Activated T-cell treated with anti-CD3 and anti-CD28 coated beads, Interleukin-2, amount 50 U/mL, for 4 hours (primary cell): ENCODE measurements at regions not wholly inside any gene's neighbourhood (a gene's known extent, or its start where the extent isn't known, plus 50 kb on each side); places are given as distances from the start of the nearest gene placed in this dataset.

Source experiments
- ATAC-seq, 2 donors: fragments of 200-7000 bp; cut with Tn5 transposase; one replicate each; pipeline ENCODE4 v1.10.0; 2021
- DNase-seq: peaks from one replicate; pipeline ENCODE4 v3.0.0-alpha.2; 2020
- H3K27me3 Mint-ChIP-seq: one replicate; pipeline ENCODE4 v1.8.0; 2021; ENCODE audit warnings: low read depth, mixed read lengths
- H3K36me3 Mint-ChIP-seq: one replicate; pipeline ENCODE4 v1.8.0; 2022; ENCODE audit warnings: mixed read lengths; ENCODE audit not compliant: insufficient read depth
- H3K4me1 Mint-ChIP-seq: one replicate; pipeline ENCODE4 v1.8.0; 2021; ENCODE audit warnings: low read depth, mixed read lengths
- H3K4me3 Mint-ChIP-seq: one replicate; pipeline ENCODE4 v1.8.0; 2021; ENCODE audit warnings: mild to moderate bottlenecking, moderate library complexity, mixed read lengths
- H3K9me3 Mint-ChIP-seq: one replicate; pipeline ENCODE4 v1.8.0; 2021; ENCODE audit warnings: mixed read lengths

DNA sequence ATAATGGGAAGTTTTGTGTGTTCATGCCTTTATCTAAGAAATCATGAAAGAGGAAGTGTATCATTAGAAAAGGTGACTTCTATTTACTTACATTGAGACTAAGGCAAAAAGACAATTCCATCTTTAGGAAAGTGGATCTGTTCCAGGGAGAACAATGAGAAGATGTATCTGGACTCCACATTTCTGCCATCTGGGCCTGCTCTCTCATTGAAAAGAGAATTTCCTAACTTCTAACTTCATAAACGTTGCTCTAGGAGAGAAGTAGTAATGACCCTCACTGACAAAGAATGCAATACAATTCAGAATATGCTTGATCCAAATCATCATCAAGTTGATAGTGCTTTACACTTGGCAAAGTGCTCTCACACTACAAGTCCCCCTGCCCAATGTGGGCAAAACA is 294.2 kb downstream of the OGFRL1 start:
- ATAC-seq (no peak), DNase-seq (no peak)
- no peaks in the 10 kb centered on the region for H3K27me3 Mint-ChIP-seq
- peaks cover 3% of the 10 kb centered on the region for H3K9me3 Mint-ChIP-seq
- no peak overlapping the region for H3K4me3 Mint-ChIP-seq
- H3K36me3 Mint-ChIP-seq: no peaks in the 10 kb centered on the region
- H3K4me1 Mint-ChIP-seq: no peaks in the 10 kb centered on the region

DNA sequence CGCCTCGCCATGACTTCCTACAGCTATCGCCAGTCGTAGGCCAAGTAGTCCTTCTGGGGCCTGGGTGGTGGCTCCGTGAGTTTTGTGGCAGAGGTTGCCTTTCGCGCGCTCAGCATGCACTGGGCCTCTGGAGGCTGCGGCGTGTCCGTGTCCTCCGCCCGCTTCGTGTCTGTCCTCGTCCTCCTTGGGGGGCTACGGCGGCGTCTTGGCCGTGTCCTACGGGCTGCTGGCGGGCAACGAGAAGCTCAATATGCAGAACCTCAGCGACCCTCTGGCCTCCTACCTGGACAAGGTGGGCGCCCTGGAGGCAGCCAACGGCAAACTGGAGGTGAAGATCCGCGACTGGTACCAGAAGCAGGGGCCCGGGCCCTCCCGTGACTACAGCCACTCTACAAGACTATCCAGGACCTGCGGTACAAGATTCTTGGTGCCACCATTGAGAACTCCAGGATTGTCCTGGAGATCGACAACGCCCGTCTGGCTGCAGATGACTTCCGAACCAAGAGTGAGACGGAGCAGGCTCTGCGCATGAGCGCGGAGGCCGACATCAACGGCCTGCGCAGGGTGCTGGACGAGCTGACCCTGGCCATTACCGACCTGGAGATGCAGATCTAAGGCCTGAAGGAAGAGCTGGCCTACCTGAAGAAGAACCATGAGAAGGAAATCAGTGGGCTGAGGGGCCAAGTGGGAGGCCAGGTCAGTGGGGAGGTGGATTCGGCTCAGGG is 296.3 kb downstream of the OGFRL1 start:
- no peaks in the 10 kb centered on the region for H3K4me1 Mint-ChIP-seq
- ATAC-seq (no peak), DNase-seq (no peak)
- peaks cover 3% of the 10 kb centered on the region for H3K9me3 Mint-ChIP-seq
- H3K36me3 Mint-ChIP-seq: no peaks in the 10 kb centered on the region
- H3K4me3 Mint-ChIP-seq: no peak overlapping the region
- peaks cover 2% of the 10 kb centered on the region for H3K27me3 Mint-ChIP-seq

DNA sequence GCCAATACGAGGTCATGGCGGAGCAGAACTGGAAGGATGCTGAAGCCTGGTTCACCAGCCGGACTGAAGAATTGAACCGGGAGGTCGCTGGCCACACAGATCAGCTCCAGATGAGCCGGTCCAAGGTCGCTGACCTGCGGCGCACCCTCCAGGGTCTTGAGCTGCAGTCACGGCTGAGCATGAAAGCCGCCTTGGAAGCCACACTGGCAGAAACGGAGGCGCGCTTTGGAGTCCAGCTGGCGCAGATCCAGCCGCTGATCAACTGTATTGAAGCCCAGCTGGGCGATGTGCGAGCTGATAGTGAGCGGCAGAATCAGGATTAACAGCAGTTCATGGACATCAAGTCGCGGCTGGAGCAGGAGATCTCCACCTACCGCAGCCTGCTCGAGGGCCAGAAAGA is 296.9 kb downstream of the OGFRL1 start:
- no peak overlapping the region for H3K4me3 Mint-ChIP-seq
- peaks cover 3% of the 10 kb centered on the region for H3K9me3 Mint-ChIP-seq
- no peak for DNase-seq
- ATAC-seq: no peak
- H3K4me1 Mint-ChIP-seq: no peaks in the 10 kb centered on the region
- H3K36me3 Mint-ChIP-seq: no peaks in the 10 kb centered on the region
- peaks cover 2% of the 10 kb centered on the region for H3K27me3 Mint-ChIP-seq

DNA sequence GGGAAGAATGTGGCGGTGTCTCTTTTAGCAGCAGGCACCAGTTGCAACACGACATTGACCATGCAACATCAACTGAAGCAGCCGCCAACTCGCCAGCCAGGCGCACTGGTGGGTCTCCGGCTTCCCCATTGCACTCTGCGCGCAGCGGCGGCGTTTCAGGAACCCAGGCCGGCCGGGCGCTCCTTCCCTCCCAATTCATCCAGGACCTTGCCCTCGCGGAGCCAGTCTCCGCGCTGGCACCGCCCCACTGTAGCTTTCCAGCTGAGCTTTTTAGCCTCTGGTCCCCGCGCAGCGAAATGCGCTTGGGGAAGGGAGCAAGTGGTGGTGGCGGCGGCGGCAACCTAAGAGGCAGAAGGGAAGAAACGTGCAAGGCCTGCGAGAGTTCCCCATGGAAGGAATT is 297.9 kb upstream of the RIMS1 start:
- Mint-ChIP-seq H3K4me1 (no peaks in the 10 kb centered on the region), H3K27me3 (peaks cover 2% of the 10 kb centered on the region), H3K36me3 (no peaks in the 10 kb centered on the region), H3K9me3 (peaks cover 3% of the 10 kb centered on the region), H3K4me3 (no peak overlapping the region)
- DNase-seq: no peak
- no peak for ATAC-seq

DNA sequence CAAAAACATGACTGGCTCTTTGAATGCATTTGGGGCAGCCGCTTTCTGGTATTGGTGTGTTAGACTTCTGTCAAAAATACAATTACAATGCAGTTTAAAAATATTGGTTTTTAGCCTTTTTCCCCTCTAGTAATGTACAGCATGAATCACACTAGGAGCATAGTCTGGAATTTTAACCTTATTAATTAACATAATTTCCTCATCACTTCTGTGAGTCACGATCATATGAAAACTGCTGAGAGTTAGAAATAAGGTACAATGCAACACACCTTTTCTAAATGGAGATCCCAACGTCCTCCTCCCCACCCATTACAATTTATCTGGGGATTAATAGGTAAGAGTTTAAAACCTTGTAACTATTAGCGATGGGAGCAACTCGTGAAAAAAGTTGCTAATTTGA is 297.1 kb upstream of the RIMS1 start:
- Mint-ChIP-seq H3K36me3 (no peaks in the 10 kb centered on the region), H3K4me1 (no peaks in the 10 kb centered on the region), H3K27me3 (peaks cover 2% of the 10 kb centered on the region), H3K4me3 (no peak overlapping the region), H3K9me3 (peaks cover 3% of the 10 kb centered on the region)
- no peak for ATAC-seq
- DNase-seq: no peak

DNA sequence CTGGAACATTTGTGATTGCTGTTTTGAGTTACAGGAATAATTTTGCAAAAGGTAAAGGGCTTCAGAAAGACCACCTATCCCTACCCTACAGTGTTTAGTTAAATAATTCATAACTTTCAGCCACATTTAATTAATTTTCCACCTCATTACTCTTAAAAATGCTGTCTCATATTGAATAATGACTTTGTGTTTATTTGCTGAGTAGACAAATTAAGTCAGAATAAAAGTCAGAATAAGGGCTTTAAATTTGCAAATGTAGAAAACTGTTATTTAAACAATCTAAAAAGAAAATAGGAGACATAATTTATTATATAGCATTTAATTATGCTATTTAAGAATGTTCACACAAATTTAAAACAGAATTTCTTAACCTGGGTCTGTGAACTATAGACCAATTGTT is 293.7 kb upstream of the RIMS1 start:
- Mint-ChIP-seq H3K36me3 (no peaks in the 10 kb centered on the region), H3K4me1 (no peaks in the 10 kb centered on the region), H3K9me3 (no peaks in the 10 kb centered on the region), H3K4me3 (no peak overlapping the region), H3K27me3 (peaks cover 2% of the 10 kb centered on the region)
- DNase-seq: no peak
- ATAC-seq: no peak

DNA sequence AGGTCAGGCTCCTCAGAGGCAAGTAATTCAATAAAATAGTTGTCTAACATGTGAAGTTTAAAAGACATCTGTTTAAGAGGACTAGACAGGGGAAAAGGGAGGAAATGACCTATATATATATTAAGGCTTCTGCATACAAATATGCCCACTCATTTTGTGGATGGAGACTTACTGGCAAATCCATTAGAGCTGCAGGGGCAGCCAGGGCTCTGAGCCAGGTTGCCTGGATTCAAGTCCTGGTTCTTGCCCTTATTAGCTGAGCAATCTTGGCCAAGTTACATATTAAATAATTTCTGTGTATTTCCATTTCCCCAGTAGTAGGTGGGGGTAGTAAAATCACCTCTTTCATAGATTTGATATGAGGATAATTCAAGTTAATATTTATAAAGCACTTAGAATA is 287.0 kb upstream of the RIMS1 start:
- H3K27me3 Mint-ChIP-seq: no peaks in the 10 kb centered on the region
- H3K4me1 Mint-ChIP-seq: no peaks in the 10 kb centered on the region
- no peaks in the 10 kb centered on the region for H3K36me3 Mint-ChIP-seq
- no peak for DNase-seq
- no peak overlapping the region for H3K4me3 Mint-ChIP-seq
- no peak for ATAC-seq
- no peaks in the 10 kb centered on the region for H3K9me3 Mint-ChIP-seq

DNA sequence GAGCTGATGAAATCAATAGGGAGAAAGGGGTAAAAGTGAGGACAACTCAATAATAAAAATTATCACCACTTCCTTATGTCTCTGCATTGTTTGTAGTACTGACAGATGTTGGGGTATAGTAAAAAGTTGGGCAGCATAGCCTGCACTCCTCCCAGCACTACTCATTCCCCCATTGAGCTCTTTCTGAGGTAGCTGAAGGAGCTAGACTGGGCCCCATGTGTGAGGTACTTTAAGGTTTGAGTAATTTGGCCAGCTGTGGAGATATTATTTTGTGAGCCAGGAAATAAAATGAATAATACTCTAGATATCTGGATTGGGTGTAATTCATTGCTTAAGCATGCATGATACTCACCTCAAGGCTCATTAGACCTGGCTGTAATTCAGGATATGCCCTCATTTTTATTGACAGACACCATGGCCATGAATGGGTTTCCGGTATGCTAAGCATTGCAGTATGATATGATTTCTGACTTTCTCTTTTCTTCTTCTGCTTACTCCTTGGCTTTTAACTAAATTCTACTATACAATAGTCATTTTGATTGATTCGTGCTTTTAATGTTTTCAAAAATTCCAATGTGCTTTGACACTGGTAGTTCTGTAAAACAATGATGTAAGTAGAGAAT is 283.9 kb upstream of the RIMS1 start:
- no peaks in the 10 kb centered on the region for H3K36me3 Mint-ChIP-seq
- DNase-seq (no peak), ATAC-seq (no peak)
- H3K27me3 Mint-ChIP-seq: no peaks in the 10 kb centered on the region
- no peaks in the 10 kb centered on the region for H3K4me1 Mint-ChIP-seq
- no peak overlapping the region for H3K4me3 Mint-ChIP-seq
- H3K9me3 Mint-ChIP-seq: no peaks in the 10 kb centered on the region

DNA sequence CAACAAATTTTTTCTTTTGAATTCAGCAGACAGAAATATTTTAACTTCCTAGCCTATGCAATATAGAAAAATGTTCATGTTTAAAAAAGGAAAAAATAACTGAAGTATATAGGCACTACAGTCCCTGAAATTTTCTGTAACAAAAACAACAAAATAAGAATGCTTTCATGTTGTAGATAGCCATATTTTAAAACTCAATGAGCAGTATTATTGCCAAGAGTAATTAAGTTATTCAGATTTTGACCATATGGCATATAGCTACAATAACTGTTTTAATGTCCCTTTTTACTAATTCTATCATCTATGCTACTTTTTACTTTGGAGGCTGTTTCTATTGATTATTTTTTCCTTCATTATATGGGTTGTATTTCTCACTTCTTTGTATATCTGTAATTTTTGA is 283.3 kb upstream of the RIMS1 start:
- Mint-ChIP-seq H3K36me3 (no peaks in the 10 kb centered on the region), H3K4me1 (no peaks in the 10 kb centered on the region), H3K4me3 (no peak overlapping the region), H3K27me3 (no peaks in the 10 kb centered on the region), H3K9me3 (no peaks in the 10 kb centered on the region)
- DNase-seq (no peak), ATAC-seq (no peak)

DNA sequence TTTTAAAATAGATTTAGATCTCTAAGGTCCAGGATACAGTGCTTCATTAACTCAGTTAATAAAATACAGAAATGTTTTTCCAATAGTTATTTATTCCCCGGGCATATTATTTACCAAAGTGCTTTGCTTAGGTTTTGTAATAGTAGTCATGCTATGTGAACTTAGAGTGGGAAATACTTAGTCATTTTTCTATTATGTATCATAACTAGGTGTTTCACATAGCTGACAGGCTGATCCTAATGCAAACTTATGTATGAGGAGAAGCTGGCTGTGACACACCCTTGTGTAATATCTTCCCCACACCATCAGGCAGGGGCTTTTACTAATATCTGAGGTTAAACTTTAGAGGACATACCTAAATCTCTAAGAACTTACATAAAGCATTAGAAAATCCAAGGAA is 277.7 kb upstream of the RIMS1 start:
- no peak for ATAC-seq
- no peaks in the 10 kb centered on the region for H3K9me3 Mint-ChIP-seq
- H3K27me3 Mint-ChIP-seq: no peaks in the 10 kb centered on the region
- no peak for DNase-seq
- H3K36me3 Mint-ChIP-seq: no peaks in the 10 kb centered on the region
- H3K4me1 Mint-ChIP-seq: no peaks in the 10 kb centered on the region
- no peak overlapping the region for H3K4me3 Mint-ChIP-seq

DNA sequence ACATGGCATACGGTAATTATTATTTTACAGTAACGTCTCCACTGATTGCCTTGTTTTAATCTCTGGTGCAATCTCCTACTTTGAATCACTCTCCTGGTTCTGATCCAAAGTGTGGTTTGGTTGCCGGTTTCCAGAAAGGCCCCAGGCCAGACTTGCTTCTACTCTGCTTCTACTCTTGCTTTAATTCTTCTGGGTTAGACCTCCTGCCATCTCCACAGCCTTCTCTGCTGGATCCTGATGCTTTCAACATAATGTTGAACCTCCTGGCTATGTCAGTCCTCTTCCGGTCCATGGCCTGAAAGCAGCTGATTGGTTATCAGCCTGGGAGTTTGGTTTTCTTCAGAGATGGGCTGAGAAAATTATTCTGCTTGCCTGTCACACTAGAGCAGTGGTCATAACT is 266.5 kb upstream of the RIMS1 start:
- Mint-ChIP-seq H3K4me1 (no peaks in the 10 kb centered on the region), H3K4me3 (no peak overlapping the region), H3K27me3 (no peaks in the 10 kb centered on the region), H3K36me3 (no peaks in the 10 kb centered on the region), H3K9me3 (peaks cover 6% of the 10 kb centered on the region)
- DNase-seq (no peak), ATAC-seq (no peak)

DNA sequence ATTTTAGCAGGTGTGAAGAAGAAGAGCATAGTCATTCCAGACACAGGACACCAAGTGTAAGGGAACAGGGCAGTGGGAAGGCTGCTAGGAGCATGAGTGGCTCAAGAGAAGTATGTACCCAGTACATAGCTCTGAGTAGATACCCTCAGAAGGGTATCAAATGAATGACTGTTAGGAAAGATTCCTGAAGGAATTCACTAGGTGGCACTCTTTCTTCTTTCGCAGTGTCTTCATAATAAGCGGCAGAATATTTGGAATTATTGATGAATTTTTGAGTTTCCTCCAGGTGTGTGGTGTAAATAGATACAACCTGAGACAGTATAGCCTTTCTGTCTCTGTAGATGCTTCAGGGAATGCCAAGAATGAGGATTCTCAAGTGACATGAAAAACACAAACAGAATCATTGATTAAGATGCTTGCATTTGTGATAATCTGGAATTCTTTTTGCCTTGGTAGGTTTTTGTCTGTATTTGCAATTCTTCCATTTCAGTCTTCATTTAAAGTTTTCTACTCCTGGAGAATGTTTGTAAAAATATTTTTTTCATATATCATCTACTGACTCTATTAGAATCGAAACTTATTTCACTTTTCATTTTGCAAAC is 264.3 kb upstream of the RIMS1 start:
- ATAC-seq (no peak), DNase-seq (no peak)
- no peaks in the 10 kb centered on the region for H3K36me3 Mint-ChIP-seq
- H3K4me1 Mint-ChIP-seq: no peaks in the 10 kb centered on the region
- H3K9me3 Mint-ChIP-seq: peaks cover 13% of the 10 kb centered on the region
- no peak overlapping the region for H3K4me3 Mint-ChIP-seq
- H3K27me3 Mint-ChIP-seq: no peaks in the 10 kb centered on the region

DNA sequence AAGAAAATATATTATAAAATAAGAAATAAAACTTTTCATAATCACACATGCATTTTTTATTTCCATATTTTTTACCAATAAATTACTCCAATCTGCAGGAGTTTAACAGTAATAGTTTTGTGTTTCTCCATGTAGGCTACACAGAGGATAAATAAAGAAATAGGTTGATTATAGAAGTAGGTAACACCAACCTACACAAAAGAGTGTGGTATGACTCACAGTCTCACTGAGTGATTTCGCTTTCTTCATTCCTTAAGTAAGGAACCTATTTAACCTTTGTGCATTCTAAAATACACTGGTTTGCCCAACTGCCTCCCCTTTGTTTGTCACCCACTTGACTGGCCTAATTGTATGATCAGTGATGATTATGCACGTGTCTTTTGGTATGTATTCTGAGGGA is 244.2 kb upstream of the RIMS1 start:
- Mint-ChIP-seq H3K4me1 (no peaks in the 10 kb centered on the region), H3K4me3 (no peak overlapping the region), H3K9me3 (no peaks in the 10 kb centered on the region), H3K36me3 (no peaks in the 10 kb centered on the region), H3K27me3 (no peaks in the 10 kb centered on the region)
- no peak for DNase-seq
- ATAC-seq: no peak

DNA sequence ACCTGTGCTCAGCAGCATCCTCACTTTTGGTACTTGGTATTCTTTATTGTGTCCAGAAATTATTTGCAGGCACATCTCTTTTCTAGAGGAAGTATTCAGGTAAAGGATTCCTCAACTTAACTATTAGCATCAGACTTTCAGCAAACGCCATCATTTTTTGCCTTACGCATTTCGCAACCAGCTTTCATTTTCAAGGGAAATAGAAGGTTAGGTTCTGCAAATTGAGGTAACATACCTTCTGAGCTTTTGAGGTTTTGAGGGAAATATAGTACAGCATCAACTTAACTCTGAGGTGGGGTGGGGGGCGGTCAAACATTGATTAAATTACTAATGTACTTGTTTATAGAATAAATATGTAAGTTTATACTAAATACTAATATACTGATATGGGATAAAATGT is 243.6 kb upstream of the RIMS1 start:
- no peaks in the 10 kb centered on the region for H3K9me3 Mint-ChIP-seq
- H3K4me1 Mint-ChIP-seq: no peaks in the 10 kb centered on the region
- no peaks in the 10 kb centered on the region for H3K27me3 Mint-ChIP-seq
- DNase-seq (no peak), ATAC-seq (no peak)
- H3K4me3 Mint-ChIP-seq: no peak overlapping the region
- H3K36me3 Mint-ChIP-seq: no peaks in the 10 kb centered on the region

DNA sequence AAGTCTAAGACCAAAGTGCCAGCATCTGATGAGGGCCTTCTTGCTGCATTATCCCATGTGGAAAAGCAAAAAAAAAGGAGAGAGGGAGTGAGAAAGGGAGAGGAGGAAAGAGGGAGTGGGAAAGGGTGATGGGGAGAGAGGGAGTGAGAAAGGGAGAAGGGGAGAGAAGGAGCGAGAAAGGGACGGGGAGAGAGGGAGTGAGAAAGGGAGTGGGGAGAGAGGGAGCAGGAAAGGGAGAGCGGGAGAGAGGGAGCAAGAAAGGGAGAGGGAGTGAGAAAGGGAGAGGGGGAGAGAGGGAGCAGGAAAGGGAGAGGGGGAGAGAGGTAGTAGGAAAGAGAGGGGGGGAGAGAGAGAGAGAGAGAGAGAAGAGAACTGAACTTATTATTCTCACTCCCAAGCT is 241.1 kb upstream of the RIMS1 start:
- DNase-seq: no peak
- H3K4me1 Mint-ChIP-seq: no peaks in the 10 kb centered on the region
- H3K9me3 Mint-ChIP-seq: no peaks in the 10 kb centered on the region
- no peak overlapping the region for H3K4me3 Mint-ChIP-seq
- no peaks in the 10 kb centered on the region for H3K36me3 Mint-ChIP-seq
- no peaks in the 10 kb centered on the region for H3K27me3 Mint-ChIP-seq
- no peak for ATAC-seq
